Cardiac fibroblast (primary cell): ENCODE measurements at regions not wholly inside any gene's neighbourhood (a gene's known extent, or its start where the extent isn't known, plus 50 kb on each side); places are given as distances from the start of the nearest gene placed in this dataset.

Source experiments
- DNase-seq, 2 donors: peaks; one replicate each; pipeline versions ENCODE4 v3.0.0 to v3.0.0-alpha.2; 2010; ENCODE audit warnings: low read depth in 2 of 2
- H3K4me3 ChIP-seq, 2 donors: replicated peaks in 1 of 2; 1 replicate in 1 of 2; 2 replicates in 1 of 2; pipeline ENCODE4 v1.5.1; 2011; ENCODE audit warnings: low read depth in 2 of 2, low read length in 2 of 2, mild to moderate bottlenecking in 2 of 2, moderate library complexity in 1 of 2
- TF ChIP-seq, protein P1 (sequence below): IDR thresholded peaks from one replicate; pipeline ENCODE4 v1.5.1; 2011; ENCODE audit warnings: low read depth, mild to moderate bottlenecking, low read length, inconsistent platforms

GRCh38 chr6:141744194-141744925, 388.4 kb upstream of the GJE1 start:
- no peak overlapping the region for H3K4me3 ChIP-seq
- TF ChIP-seq, protein P1, sequence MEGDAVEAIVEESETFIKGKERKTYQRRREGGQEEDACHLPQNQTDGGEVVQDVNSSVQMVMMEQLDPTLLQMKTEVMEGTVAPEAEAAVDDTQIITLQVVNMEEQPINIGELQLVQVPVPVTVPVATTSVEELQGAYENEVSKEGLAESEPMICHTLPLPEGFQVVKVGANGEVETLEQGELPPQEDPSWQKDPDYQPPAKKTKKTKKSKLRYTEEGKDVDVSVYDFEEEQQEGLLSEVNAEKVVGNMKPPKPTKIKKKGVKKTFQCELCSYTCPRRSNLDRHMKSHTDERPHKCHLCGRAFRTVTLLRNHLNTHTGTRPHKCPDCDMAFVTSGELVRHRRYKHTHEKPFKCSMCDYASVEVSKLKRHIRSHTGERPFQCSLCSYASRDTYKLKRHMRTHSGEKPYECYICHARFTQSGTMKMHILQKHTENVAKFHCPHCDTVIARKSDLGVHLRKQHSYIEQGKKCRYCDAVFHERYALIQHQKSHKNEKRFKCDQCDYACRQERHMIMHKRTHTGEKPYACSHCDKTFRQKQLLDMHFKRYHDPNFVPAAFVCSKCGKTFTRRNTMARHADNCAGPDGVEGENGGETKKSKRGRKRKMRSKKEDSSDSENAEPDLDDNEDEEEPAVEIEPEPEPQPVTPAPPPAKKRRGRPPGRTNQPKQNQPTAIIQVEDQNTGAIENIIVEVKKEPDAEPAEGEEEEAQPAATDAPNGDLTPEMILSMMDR, result no peak
- DNase-seq, result no peak

DNA sequence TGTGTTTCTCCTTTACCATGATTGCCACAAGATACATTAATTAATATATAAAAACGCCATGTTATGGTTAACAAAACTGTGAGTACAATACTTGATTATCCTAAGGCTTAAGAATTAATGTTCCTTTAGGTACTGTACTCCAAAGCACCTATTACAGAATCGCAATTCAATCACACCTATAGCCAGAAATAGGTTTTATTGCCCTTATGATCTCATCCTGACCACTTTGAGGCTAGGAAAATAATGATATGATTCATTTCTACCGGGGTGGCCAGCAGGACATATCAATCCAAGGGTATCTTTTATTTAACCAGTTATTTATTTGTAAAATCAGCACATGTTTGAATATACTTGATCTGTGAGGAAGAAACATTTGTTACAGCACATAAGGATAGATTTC, 396.6 kb upstream of the GJE1 start:
- TF ChIP-seq, protein P1, result no peak
- DNase-seq, result no peak
- no peak overlapping the region for H3K4me3 ChIP-seq

DNA sequence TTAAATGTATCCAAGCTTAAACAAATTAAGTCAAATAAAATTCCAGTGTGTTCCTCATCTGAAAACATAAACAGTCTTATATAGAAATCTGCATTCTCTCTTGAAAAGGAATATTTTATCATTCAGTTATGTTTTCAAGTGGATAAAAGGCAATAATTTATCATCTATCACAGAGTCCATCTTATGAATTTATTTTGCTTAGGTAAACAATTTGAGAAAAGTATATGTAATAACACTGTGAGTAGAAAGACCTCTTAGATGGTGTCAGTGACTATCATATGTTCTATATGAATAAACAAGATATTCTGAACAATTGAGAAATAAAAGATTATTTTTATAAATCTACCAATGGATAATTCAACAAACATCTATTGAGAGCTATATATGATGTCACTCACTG, 397.6 kb upstream of the GJE1 start:
- no peak overlapping the region for H3K4me3 ChIP-seq
- DNase-seq, result no peak
- TF ChIP-seq, protein P1, result no peak

DNA sequence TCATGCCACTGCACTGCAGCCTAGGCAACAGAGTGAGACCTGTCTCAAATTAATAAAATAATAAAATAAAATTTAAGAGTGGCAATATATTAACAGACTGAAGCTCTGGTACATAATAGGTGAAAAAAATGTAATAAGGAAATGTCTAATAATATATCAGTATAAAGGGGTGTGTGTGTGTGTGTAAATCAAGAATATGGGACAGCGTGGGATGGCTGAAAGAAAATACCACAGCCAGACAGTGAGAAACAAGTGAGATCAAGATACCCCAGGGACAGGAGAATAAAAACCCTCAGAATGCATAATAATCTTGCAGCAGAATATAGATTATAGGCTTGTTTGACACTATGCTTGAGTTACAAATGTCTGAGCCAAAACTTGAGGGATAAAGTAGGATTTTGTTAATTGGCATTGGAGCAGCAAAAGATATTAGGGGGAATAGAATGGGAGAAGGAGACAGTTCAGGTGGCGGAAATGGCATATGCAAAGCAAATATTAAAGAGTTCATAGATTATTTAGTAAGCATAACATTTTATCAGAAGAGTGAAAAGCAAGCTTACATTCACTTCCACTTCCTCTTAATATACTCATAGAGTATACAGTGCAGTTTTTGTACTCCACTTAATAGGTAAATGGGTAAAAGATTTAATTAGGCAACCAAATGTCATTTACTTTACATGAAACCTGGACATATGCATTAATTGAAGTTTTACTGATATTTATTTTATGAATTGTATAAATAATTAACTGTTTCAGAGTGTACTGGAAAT, 398.5 kb upstream of the GJE1 start:
- no peak overlapping the region for H3K4me3 ChIP-seq
- DNase-seq, result no peak
- TF ChIP-seq, protein P1, result no peak

GRCh38 chr6:141729146-141729545, 403.6 kb upstream of the GJE1 start:
- TF ChIP-seq, protein P1, result no peak
- no peak for DNase-seq
- H3K4me3 ChIP-seq, result no peak overlapping the region

DNA sequence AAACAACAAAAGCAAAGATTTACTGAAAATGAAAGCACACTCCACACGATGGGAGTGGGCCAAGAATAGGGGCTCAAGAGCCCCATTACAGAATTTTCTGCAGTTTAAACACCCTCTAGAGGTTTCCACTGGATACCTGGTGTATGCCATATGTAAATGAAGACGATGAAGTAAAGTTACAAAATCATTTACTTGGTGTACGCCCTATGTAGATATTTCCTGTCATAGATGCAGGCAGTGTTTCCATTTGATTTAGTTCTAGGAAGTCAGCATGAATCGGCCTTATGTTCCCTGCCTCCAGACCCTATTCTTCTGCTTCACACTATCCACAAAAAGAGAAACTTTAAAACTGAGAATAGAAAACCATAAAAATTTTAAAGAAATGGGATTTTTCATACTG, 404.4 kb upstream of the GJE1 start:
- DNase-seq, result no peak
- TF ChIP-seq, protein P1, result no peak
- H3K4me3 ChIP-seq, result no peak overlapping the region
